ENCODE measurements at regions not wholly inside any gene's neighbourhood (a gene's known extent, or its start where the extent isn't known, plus 50 kb on each side); places are given as distances from the start of the nearest gene placed in this dataset.

DNA sequence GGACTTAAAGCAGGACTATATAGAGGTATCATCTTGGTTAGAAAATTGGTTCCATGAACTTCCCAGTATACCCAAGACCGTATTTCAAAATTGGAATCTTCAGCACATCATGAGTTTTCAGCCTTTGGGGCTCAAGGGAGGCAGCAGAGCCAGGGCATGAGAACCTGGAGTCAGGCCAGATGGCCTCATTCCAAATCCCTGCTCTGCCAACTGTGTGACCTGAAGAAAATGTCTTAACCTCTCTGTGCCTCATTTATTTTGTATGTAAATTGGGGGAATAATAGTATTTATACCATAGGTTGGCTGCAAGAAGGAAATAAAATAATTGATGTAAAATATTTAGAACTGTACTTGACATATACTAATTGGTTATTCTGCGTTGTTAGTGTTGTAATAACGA is 987.6 kb downstream of the TBC1D22A start:
- Histone ChIP-seq H3K36me3 (ENCODE audit: insufficient read depth, low read depth, low read length) (no peaks in the 10 kb centered on the region), H3K9me3 (ENCODE audit: insufficient read depth, low read depth, low read length) (no peaks in the 10 kb centered on the region), H3K27ac (ENCODE audit: low read length) (no peak overlapping the region), H3K27me3 (ENCODE audit: insufficient read depth, low read length) (no peaks in the 10 kb centered on the region), H3K9ac (ENCODE audit: low read depth, low read length) (no peak overlapping the region), H3K4me1 (ENCODE audit: insufficient read depth, low read length) (peaks cover 8% of the 10 kb centered on the region; the same call in 1 of the 2 replicates), H3K4me3 (ENCODE audit: low read length) (no peak overlapping the region)

GRCh38 chr22:47748957-47749356 is 986.5 kb downstream of the TBC1D22A start:
- no peak overlapping the region for H3K27ac ChIP-seq (ENCODE audit: low read length)
- no peak overlapping the region for H3K4me3 ChIP-seq (ENCODE audit: low read length)
- no peaks in the 10 kb centered on the region for H3K27me3 ChIP-seq (ENCODE audit: insufficient read depth, low read length)
- H3K36me3 ChIP-seq (ENCODE audit: insufficient read depth, low read depth, low read length): no peaks in the 10 kb centered on the region
- peaks cover 8% of the 10 kb centered on the region; the same call in 1 of the 2 replicates for H3K4me1 ChIP-seq (ENCODE audit: insufficient read depth, low read length)
- no peaks in the 10 kb centered on the region for H3K9me3 ChIP-seq (ENCODE audit: insufficient read depth, low read depth, low read length)
- H3K9ac ChIP-seq (ENCODE audit: low read depth, low read length): no peak overlapping the region

DNA sequence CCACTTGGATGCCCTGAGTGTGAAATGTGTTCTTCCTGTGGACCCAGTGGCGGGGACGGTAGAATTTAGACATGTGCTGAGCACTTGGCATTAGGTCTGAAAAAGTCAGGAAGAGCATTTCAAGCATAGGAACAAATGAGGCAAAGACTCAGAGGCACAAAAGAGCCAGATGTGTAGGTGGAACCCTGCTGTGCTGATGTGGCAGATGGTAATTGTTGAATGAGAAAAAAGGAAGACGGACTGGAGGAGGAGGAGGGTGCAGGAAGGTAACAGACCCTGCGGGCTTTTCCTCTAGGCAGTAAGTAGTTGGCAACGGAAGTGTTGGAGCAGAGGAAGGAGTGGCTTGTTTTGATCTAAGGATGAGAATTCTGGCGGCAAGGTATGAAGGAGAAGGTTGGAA is 985.8 kb downstream of the TBC1D22A start:
- Histone ChIP-seq H3K36me3 (ENCODE audit: insufficient read depth, low read depth, low read length) (no peaks in the 10 kb centered on the region), H3K4me3 (ENCODE audit: low read length) (no peak overlapping the region), H3K9ac (ENCODE audit: low read depth, low read length) (no peak overlapping the region), H3K9me3 (ENCODE audit: insufficient read depth, low read depth, low read length) (no peaks in the 10 kb centered on the region), H3K4me1 (ENCODE audit: insufficient read depth, low read length) (peaks cover 8% of the 10 kb centered on the region; the same call in 1 of the 2 replicates), H3K27ac (ENCODE audit: low read length) (no peak overlapping the region), H3K27me3 (ENCODE audit: insufficient read depth, low read length) (no peaks in the 10 kb centered on the region)

DNA sequence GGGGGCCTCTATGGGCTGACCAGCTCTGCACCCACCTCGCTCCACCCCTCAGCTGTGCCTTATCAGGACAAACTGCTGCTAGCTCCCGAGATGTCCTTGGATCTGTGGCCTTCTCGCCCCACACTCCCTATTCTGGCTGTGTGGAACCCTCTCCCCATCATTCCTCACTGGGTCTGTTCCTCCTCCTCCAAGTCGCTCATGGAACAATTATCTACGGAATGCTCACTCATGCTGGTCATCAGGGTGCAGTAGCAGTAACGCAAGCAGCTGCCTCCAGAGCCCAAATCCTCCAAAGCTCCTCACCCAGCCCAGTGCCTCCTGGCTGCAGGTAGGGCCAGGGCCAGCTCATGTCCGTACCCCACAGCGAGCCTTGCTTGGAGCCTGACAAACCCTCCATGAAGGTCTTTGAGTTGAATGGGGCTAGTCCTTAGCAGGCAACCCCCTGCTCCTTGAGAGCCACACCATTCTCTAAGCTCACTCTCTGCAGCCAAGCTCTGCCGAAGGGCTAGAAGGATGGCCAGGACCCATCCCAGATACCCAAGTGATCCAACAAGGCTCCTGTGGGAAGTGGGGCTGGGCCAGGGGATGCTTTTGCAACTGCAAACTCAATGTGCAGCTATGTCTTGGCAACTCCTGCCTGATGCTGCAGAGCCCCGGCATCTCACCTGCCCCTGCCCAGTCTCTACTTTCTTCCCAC is 977.8 kb downstream of the TBC1D22A start:
- Histone ChIP-seq H3K4me3 (ENCODE audit: low read length) (no peak overlapping the region), H3K27ac (ENCODE audit: low read length) (no peak overlapping the region), H3K36me3 (ENCODE audit: insufficient read depth, low read depth, low read length) (no peaks in the 10 kb centered on the region), H3K27me3 (ENCODE audit: insufficient read depth, low read length) (no peaks in the 10 kb centered on the region), H3K9ac (ENCODE audit: low read depth, low read length) (no peak overlapping the region), H3K4me1 (ENCODE audit: insufficient read depth, low read length) (peaks cover 8% of the 10 kb centered on the region; the same call in 1 of the 2 replicates), H3K9me3 (ENCODE audit: insufficient read depth, low read depth, low read length) (no peaks in the 10 kb centered on the region)

DNA sequence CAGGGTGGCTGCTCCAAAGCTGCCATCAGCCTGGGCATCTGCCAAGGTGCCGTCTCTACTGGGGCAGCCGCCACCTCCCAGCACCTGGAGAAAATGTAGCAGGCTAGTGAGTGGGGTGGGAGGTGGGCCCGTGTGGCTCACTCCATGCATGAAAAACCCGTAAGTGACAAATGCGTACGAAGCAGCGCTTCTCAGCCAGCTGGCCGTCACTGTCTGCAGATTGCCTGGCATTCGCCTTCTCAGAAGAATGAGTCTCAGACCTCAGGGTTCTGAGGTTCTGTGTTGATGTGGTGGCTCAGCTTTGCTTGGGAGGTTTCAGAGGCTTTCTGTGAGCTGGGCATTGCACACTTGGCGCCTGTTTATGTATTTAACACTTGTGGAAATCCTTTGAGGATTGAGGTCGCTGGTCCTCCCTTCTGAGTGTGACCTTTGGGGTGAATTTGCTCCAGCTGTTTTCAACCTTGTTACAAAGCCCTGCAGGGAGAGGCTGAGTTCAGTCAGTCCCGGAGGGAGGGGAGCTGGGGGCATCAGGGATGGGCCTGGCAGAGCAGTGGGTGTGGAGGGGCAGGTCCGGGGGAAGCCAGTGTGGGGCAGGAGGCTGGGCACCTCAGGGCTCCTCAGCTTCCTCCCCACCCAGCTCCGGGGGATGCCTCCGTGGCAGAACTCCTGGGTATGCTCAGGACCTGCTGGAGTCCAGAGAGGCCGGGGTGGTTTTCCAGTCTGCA is 977.0 kb downstream of the TBC1D22A start:
- Histone ChIP-seq H3K9me3 (ENCODE audit: insufficient read depth, low read depth, low read length) (no peaks in the 10 kb centered on the region), H3K27ac (ENCODE audit: low read length) (no peak overlapping the region), H3K36me3 (ENCODE audit: insufficient read depth, low read depth, low read length) (no peaks in the 10 kb centered on the region), H3K9ac (ENCODE audit: low read depth, low read length) (no peak overlapping the region), H3K4me1 (ENCODE audit: insufficient read depth, low read length) (peaks cover 8% of the 10 kb centered on the region; the same call in 1 of the 2 replicates), H3K27me3 (ENCODE audit: insufficient read depth, low read length) (no peaks in the 10 kb centered on the region), H3K4me3 (ENCODE audit: low read length) (no peak overlapping the region)

- Histone ChIP-seq H3K4me1 (ENCODE audit: insufficient read depth, low read length) (peaks cover 8% of the 10 kb centered on the region; the same call in 1 of the 2 replicates), H3K27ac (ENCODE audit: low read length) (no peak overlapping the region), H3K27me3 (ENCODE audit: insufficient read depth, low read length) (no peaks in the 10 kb centered on the region), H3K9ac (ENCODE audit: low read depth, low read length) (no peak overlapping the region), H3K36me3 (ENCODE audit: insufficient read depth, low read depth, low read length) (no peaks in the 10 kb centered on the region), H3K4me3 (ENCODE audit: low read length) (no peak overlapping the region), H3K9me3 (ENCODE audit: insufficient read depth, low read depth, low read length) (no peaks in the 10 kb centered on the region)
These were observed 976.1 kb downstream of the TBC1D22A start for GRCh38 chr22:47738472-47739013.

DNA sequence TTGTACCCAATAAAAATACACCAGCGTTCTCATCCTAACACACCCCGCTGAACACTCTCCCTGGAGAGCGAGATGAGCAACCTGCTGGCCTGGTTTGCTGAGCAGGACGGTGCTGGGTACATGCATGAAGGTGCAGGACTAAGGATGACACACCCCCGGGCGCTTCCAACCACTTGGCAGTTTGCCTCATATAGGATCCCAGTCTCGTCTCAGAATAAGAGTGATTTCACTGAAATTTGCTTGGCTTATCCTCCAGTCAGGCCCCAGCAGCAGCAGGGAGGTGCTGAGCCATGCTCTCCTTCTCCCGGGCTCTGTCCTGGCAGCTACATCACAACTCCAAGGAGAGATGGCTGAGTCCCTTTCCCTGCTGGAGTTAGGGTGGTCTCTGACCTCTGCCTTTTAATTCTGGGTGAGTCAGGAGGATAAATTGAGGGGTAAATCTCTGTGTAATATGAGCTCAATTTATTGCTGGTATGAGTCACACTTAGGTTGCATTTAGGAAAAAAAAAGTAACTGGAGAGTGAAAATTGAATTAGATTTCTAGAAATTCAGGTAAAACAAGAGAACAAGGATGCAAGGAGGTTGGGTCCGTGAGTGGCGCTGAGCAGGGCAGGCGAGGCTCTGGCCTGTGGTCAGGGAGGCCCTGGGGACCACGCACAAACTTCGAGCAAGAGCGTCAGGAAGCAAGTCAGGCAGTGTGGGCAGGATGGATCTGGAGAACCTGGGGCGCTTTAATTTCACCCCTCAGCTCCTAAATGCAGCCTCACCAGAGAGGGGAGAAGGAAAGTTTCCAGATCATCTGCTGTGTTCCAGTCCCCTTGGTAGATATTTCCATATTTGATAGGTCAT is 974.0 kb downstream of the TBC1D22A start:
- Histone ChIP-seq H3K27ac (ENCODE audit: low read length) (no peak overlapping the region), H3K9ac (ENCODE audit: low read depth, low read length) (no peak overlapping the region), H3K27me3 (ENCODE audit: insufficient read depth, low read length) (no peaks in the 10 kb centered on the region), H3K36me3 (ENCODE audit: insufficient read depth, low read depth, low read length) (no peaks in the 10 kb centered on the region), H3K4me3 (ENCODE audit: low read length) (no peak overlapping the region), H3K4me1 (ENCODE audit: insufficient read depth, low read length) (peaks cover 8% of the 10 kb centered on the region; the same call in 1 of the 2 replicates), H3K9me3 (ENCODE audit: insufficient read depth, low read depth, low read length) (peaks cover 8% of the 10 kb centered on the region)

- Histone ChIP-seq H3K27ac (ENCODE audit: low read length) (no peak overlapping the region), H3K27me3 (ENCODE audit: insufficient read depth, low read length) (no peaks in the 10 kb centered on the region), H3K9me3 (ENCODE audit: insufficient read depth, low read depth, low read length) (peaks cover 22% of the 10 kb centered on the region), H3K36me3 (ENCODE audit: insufficient read depth, low read depth, low read length) (no peaks in the 10 kb centered on the region), H3K4me3 (ENCODE audit: low read length) (no peak overlapping the region), H3K4me1 (ENCODE audit: insufficient read depth, low read length) (peaks cover 6% of the 10 kb centered on the region; the same call in 1 of the 2 replicates), H3K9ac (ENCODE audit: low read depth, low read length) (no peak overlapping the region)
These were observed 972.1 kb downstream of the TBC1D22A start for GRCh38 chr22:47734511-47734910.

DNA sequence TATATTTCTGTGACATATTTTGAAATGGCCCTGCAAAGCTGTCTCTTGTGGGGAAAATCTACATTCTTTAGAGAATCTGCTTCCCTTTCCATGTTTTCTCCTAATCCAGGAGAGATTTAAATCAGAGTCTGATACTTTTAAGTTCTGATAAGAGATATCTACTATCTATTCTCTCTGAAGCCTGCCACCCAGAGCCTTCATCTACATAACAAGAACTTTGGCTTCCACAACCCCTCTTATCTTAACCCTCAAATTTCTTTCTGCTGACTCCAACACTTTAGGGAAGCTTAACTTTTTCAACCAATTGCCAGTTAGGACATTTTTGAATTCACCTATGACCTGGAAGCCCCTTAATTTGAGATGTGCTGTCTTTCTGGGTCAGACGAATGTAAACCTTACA is 965.2 kb downstream of the TBC1D22A start:
- no peak overlapping the region for H3K9ac ChIP-seq (ENCODE audit: low read depth, low read length)
- H3K27ac ChIP-seq (ENCODE audit: low read length): no peak overlapping the region
- H3K4me1 ChIP-seq (ENCODE audit: insufficient read depth, low read length): peaks cover 29% of the 10 kb centered on the region; the same call in 1 of the 2 replicates
- no peaks in the 10 kb centered on the region for H3K27me3 ChIP-seq (ENCODE audit: insufficient read depth, low read length)
- no peaks in the 10 kb centered on the region for H3K36me3 ChIP-seq (ENCODE audit: insufficient read depth, low read depth, low read length)
- peaks cover 22% of the 10 kb centered on the region for H3K9me3 ChIP-seq (ENCODE audit: insufficient read depth, low read depth, low read length)
- H3K4me3 ChIP-seq (ENCODE audit: low read length): peak overlapping the region; percentile 14; the same call in 1 of the 2 replicates

- H3K4me3 ChIP-seq (ENCODE audit: low read length): no peak overlapping the region
- no peaks in the 10 kb centered on the region for H3K27me3 ChIP-seq (ENCODE audit: insufficient read depth, low read length)
- H3K27ac ChIP-seq (ENCODE audit: low read length): no peak overlapping the region
- no peaks in the 10 kb centered on the region for H3K9me3 ChIP-seq (ENCODE audit: insufficient read depth, low read depth, low read length)
- H3K36me3 ChIP-seq (ENCODE audit: insufficient read depth, low read depth, low read length): no peaks in the 10 kb centered on the region
- peaks cover 29% of the 10 kb centered on the region; the same call in 1 of the 2 replicates for H3K4me1 ChIP-seq (ENCODE audit: insufficient read depth, low read length)
- no peak overlapping the region for H3K9ac ChIP-seq (ENCODE audit: low read depth, low read length)
These were observed 962.3 kb downstream of the TBC1D22A start for GRCh38 chr22:47724751-47725150.

- Histone ChIP-seq H3K9ac (ENCODE audit: low read depth, low read length) (no peak overlapping the region), H3K4me3 (ENCODE audit: low read length) (no peak overlapping the region), H3K27me3 (ENCODE audit: insufficient read depth, low read length) (no peaks in the 10 kb centered on the region), H3K9me3 (ENCODE audit: insufficient read depth, low read depth, low read length) (no peaks in the 10 kb centered on the region), H3K27ac (ENCODE audit: low read length) (no peak overlapping the region), H3K36me3 (ENCODE audit: insufficient read depth, low read depth, low read length) (no peaks in the 10 kb centered on the region), H3K4me1 (ENCODE audit: insufficient read depth, low read length) (peaks cover 26% of the 10 kb centered on the region; the same call in 1 of the 2 replicates)
These were observed 961.6 kb downstream of the TBC1D22A start for GRCh38 chr22:47724030-47724429.

All from iPS-20b (cell line).